Vagina (tissue), 2 donors: ENCODE measurements at regions not wholly inside any gene's neighbourhood (a gene's known extent, or its start where the extent isn't known, plus 50 kb on each side); places are given as distances from the start of the nearest gene placed in this dataset.

Source experiments
- POLR2AphosphoS5 ChIP-seq, 2 donors: sonication (generic); formaldehyde crosslinking; IDR thresholded peaks; one replicate each; pipeline ENCODE4 v1.9.0; 2017; ENCODE audit warnings: antibody characterized with exemption in 2 of 2, mild to moderate bottlenecking in 2 of 2, low read depth in 1 of 2; ENCODE audit not compliant: insufficient read depth in 1 of 2
- TF ChIP-seq, protein P1 (sequence below), 3 experiments: fragments of 450-650 bp in 2 of 3; fragments of 200-600 bp in 1 of 3; sonication (generic) in 1 of 3; IDR thresholded peaks; one replicate each; pipeline ENCODE4 v1.5.1; 2017 to 2019; ENCODE audit warnings: antibody characterized with exemption in 3 of 3, mild to moderate bottlenecking in 2 of 3, moderate library complexity in 2 of 3

DNA sequence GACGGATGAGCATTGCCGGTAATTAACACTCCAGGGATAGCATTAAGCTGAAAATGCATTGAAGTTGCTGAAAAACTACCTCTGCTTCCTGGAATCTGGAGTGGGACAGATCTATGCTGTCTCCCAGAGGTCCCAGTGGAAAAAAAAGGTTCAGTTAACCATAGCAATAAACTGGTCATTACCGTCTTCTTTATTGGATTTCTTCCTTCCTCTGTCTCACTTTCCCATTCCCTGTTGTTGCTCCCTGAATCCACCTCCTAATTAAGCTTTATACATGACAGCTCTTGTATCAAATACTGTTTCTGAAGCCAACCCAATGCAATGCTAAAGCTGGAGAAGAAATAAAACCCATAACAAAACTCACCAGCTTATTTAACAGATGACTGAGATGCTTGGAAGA is 1805.9 kb downstream of the NCAM2 start:
- no peak for TF ChIP-seq POLR2AphosphoS5 (IDR thresholded peaks at IDR 0.05; ENCODE audit: insufficient read depth in 1 of 2, low read depth in 1 of 2)
- TF ChIP-seq, protein P1, sequence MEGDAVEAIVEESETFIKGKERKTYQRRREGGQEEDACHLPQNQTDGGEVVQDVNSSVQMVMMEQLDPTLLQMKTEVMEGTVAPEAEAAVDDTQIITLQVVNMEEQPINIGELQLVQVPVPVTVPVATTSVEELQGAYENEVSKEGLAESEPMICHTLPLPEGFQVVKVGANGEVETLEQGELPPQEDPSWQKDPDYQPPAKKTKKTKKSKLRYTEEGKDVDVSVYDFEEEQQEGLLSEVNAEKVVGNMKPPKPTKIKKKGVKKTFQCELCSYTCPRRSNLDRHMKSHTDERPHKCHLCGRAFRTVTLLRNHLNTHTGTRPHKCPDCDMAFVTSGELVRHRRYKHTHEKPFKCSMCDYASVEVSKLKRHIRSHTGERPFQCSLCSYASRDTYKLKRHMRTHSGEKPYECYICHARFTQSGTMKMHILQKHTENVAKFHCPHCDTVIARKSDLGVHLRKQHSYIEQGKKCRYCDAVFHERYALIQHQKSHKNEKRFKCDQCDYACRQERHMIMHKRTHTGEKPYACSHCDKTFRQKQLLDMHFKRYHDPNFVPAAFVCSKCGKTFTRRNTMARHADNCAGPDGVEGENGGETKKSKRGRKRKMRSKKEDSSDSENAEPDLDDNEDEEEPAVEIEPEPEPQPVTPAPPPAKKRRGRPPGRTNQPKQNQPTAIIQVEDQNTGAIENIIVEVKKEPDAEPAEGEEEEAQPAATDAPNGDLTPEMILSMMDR (IDR thresholded peaks at IDR 0.05): no peak
